NCI-H460 (cell line): ENCODE measurements at regions not wholly inside any gene's neighbourhood (a gene's known extent, or its start where the extent isn't known, plus 50 kb on each side); places are given as distances from the start of the nearest gene placed in this dataset.
"Not testable (repeated sequence)": the region's sequence is repeated elsewhere in the genome, so short reads cannot be mapped to it uniquely, and the experiment has no call there.

Source experiments
- DNase-seq: peaks from one replicate; pipeline ENCODE4 v3.0.0-alpha.2; 2016; ENCODE audit warnings: low read depth; ENCODE audit errors: extremely low read depth

DNA sequence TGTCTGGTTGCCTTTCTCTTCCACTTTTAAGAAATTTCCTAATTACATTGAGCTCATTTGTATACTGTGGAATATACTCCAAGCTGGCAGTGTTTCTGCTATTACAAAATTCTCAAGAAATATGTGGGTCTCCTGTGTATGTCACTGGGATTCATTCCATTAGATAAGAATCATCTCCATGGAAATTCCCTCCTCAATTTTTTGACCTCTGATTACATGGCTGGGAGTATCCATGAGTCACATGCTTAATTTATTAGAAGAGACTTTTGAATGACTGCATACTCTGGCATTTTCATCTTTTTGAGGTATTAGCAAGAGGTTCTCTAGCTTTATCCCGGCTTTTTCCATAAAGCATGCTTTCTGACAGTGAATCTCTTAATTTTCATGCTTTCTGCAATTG lies 665.5 kb upstream of the CNTNAP5 start:
- DNase-seq, result no peak

GRCh38 chr2:123362671-123363440 lies 662.2 kb upstream of the CNTNAP5 start:
- no peak for DNase-seq

DNA sequence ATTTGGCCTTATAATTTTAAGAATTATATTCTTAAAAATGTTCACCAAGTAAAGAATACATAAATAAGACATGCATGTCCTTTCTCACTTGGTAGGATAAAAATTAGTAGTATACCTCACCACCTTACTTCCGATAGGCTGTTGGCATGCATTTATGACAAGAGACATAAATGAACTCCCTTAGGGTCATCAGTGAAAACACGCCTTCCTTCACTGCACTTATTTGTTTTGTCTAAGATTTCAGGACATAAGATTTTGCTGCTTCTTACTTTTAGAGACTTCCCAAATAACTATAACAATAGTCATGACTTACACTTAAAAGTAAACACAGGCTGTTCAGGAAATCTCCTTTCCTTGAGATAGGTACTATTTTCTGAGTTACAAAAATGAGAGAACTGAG lies 661.3 kb upstream of the CNTNAP5 start:
- DNase-seq, result no peak

- no peak for DNase-seq
Measured at GRCh38 chr2:123364243-123364896, 660.7 kb upstream of the CNTNAP5 start.

DNA sequence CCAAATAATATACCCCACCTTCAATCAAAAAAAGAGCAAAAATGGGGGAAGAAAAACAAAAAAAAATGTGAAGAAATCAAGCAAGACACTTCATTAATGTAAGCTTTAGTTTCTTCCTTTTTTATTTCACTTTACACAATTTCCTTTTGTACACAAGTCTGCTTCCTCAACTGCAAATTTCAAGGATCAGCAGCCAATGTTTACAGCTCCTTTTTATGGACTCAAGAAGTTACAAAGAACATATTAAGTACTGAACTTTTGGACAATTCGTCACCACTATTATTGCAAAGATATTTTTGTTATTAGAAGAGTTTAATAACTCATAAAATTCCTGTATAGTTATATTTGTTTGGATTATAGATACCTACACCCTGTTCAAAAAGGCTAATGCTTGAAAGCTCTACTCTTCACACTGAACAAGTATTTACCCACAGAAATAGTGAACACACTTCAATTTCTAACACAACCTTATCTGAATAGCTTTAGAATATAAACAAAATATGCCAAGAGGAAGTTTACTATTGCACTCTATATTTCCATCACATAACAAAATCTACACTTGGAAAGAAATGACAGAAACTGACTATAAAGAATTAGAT lies 658.7 kb upstream of the CNTNAP5 start:
- DNase-seq, result no peak

DNA sequence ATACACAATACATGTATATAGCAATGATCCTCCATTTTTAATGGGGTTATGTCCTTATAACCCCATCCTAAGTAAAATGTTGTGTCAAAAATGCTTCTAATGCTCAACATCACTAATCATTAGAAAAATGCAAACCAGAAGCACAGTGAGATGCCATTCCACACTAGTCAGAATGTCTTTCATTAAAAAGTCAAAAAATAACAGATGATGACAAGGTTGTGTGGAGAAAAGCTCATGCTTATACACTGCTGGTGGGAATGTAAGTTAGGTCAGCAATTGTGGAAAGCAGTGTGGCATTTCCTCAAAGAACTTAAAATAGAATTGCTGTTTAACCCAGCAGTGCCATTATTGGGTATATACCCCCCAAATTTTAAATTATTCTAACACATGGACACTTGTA lies 654.9 kb upstream of the CNTNAP5 start:
- DNase-seq, result no peak

DNA sequence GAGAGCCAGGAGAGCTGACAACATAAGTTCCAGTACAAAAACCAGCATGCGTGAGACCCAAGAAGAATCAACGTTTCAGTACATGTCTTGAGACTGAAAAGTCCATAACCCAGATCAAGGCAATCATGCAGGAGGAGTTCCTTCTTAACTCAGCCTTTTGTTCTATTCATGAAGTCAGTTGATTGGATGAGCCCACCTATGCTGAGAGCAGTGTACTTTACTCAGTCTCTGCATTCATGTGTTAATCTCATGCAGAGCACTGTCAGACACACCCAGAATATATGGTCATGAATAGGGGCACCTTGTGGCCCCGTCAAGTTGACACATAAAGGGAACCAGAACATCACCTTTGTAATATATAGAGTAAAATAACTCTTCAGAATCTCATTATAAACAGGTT lies 653.6 kb upstream of the CNTNAP5 start:
- DNase-seq, result no peak

DNA sequence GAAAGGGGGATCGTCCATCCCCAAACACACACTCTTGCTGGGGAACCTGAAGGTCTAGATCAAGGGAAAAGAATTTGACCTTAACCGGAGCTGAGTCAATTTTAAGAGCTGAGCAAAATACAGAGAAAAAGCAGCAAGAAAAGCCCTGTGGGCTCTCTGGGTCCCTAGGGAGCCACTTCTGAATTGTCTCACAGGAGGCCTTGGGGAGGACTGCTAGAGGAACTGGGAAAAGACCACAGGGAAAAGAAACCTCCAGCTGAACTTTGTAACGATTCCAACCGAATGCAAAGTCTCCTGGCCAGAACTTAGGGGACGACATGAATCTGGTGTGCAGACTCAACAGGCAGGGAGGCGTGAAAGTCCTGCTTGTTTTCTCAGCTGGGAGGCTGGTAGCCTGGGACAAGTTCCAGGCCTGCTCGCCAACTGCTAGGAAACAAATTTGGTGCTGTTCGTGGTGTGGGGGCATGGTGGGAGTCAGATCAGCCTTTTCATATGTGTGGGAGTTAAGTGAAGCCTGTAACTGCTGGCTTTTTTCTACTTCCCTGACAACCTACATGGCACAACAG lies 644.6 kb upstream of the CNTNAP5 start:
- no peak for DNase-seq

GRCh38 chr2:123415678-123416077 lies 609.4 kb upstream of the CNTNAP5 start:
- no peak for DNase-seq

GRCh38 chr2:123419976-123420375 lies 605.1 kb upstream of the CNTNAP5 start:
- DNase-seq, result no peak

DNA sequence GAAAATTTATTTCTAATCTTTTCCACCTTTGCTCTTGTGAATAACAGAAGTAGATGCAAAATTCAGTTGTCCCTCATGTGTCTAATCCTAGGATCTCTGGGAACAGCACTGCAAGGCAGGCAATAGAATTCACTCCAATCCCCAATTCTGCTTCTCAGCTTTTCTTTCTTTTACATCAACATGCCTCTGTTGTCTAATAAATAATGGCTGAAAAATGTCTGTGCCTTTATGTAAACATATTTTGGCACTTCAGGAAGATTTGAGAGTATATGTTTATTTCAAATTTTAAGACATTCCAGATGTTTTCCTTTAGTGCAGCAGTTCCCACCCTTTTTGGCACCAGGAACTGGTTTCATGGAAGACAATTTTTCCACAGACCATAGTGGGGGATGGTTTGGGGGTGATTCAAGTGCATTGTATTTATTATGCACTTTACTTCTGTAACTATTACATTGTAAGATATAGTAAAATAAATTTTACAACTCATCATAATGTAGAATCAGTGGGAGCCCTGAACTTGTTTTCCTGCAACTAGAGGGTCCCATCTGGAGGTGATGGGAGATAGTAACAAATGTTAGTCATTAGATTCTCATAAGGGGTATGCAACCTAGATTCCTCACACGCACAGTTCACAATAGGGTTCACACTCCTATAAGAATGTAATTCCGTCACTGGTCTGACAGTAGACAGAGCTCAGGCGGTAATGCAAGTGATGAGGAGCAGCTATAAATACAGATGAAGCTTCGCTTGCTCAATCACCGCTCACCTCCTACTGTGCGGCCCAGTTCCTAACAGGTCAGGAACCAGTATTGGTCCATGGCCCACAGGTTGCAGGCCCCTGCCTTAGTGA lies 590.3 kb upstream of the CNTNAP5 start:
- no peak for DNase-seq

GRCh38 chr2:123438251-123438650 lies 586.8 kb upstream of the CNTNAP5 start:
- no peak for DNase-seq

DNA sequence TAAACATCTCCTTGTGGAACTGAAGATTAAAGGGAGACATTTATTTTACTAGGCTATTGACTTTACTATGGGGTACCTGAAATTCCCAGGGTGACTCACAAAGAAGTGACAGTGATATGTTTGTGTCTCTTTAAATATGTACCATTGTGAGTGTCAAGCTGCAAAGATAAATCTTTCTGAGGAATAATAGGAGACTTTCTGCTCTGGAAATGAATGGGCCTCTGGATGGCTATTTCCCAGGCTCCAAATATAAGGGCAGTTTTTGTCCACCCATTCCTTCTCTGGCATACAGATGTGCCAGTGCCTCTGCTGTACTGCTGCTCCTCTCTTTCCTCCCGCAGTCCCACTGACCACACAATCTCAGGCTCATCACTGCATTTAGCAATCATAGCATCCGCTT lies 586.4 kb upstream of the CNTNAP5 start:
- DNase-seq, result no peak

GRCh38 chr2:123448801-123449200 lies 576.3 kb upstream of the CNTNAP5 start:
- DNase-seq, result no peak

DNA sequence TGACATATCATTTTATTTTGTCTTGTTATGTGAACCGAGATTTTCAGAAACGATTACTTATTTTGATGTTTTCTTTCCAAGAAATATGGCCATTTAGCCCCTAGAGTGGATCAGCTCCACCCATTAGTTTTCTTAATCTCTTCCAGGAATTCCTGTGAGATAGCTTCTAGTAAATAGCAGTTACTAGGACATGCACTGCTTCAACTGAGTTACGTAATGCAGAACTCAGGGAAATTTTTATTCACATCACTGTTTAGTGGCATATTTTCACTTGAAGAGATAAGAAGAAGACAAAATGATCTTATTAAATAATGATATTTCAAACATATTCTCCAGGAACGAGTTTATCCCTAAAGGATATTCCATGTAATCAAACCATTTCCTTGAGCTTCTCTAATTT lies 573.5 kb upstream of the CNTNAP5 start:
- DNase-seq, result no peak

DNA sequence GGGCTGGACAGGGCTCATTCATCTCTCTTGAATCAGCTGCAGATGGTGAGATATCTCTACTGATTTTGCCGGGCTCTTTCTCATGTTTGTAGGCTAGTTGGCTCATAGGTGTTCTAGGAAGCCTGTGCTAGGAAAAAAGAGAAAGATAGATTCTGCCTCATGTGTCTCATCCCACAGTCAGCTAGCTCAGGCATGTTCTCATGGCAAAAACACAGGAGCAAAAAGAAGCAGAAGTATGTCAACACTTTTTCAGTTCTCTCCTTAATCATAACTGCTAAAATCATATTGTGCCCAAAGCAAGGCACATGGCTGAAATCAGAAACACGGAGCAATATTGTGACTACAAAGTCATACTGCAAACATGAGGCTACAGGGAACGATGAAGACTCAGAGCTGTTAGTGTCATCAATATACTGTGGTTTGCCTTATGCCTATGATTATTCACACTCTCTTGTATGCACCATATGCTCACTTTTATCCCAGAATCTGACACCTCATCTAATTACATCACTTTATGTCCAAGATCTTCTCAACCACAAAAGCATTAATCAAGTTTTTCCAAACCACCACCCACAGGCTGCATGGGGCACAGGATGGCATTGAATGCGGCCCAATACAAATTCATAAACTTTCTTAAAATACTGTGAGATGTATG lies 571.9 kb upstream of the CNTNAP5 start:
- DNase-seq, result no peak

- DNase-seq, result no peak
Measured at GRCh38 chr2:123453772-123454171, 571.3 kb upstream of the CNTNAP5 start.

DNA sequence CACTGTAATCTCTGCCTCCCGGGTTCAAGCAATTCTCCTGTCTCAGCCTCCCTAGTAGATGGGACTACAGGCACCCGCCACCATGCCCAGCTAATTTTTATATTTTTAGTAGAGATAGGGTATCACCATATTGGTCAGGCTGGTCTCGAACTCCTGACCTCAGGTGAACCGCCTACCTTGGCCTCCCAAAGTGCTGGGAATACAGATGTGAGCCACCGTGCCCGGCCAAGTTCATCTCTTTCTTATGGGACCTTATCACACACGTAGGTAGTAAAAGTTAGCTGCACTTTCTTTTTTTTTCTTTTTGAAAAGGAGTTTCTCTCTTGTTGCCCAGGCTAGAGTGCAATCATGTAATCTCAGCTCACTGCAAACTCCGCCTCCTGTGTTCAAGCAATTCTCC lies 569.9 kb upstream of the CNTNAP5 start:
- DNase-seq, result not testable (repeated sequence)

DNA sequence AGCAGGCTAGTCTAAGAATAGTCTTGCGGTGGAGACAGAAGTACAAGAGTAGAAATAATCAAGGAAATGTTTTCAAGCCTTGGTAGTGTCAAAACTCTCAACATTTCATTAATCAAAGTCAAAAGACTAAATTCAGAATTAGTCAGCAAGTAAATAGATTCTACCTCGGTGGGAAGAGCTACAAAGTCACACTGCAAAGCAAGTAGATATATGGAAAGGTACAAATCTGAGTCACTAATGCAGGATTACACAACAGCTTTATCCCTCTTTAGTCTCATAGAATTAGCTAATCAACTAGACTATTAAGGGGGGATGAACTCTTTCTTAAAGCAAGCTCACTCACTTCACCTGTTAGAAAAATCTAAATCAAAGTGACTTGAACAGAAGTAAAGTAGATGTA lies 568.7 kb upstream of the CNTNAP5 start:
- DNase-seq, result no peak

DNA sequence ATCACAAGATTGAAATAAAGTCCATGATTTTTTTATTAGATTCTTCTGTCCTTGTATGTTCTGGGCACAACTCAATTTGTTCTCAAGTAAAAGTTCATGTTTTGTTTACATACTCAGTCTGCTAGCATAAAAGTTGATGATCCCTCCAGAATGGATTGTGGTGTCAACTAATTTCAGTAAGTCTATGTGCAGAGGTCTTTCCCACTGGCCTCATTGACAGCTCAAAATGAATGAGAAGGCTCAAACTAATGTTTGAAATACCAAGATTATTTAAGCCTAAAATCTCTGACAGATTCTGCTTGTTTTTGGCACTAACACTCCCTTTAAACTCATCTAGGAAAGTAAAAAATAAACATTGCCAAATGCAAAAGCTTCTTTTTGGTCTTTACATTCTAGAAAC lies 561.2 kb upstream of the CNTNAP5 start:
- DNase-seq, result no peak
